Tibial nerve (tissue), 4 donors: ENCODE measurements at regions not wholly inside any gene's neighbourhood (a gene's known extent, or its start where the extent isn't known, plus 50 kb on each side); places are given as distances from the start of the nearest gene placed in this dataset.

ENCODE experiments used
- EP300 ChIP-seq, 2 donors: sonication (generic); formaldehyde crosslinking; IDR thresholded peaks; one replicate each; pipeline ENCODE4 v1.6.1; 2017; ENCODE audit warnings: antibody characterized with exemption in 2 of 2, mild to moderate bottlenecking in 1 of 2
- POLR2A ChIP-seq, 2 donors: fragments of 450-650 bp; IDR thresholded peaks; one replicate each; pipeline ENCODE4 v1.6.1; 2017; ENCODE audit warnings: antibody characterized with exemption in 2 of 2, mild to moderate bottlenecking in 2 of 2, moderate library complexity in 2 of 2
- TF ChIP-seq, protein P1 (sequence below), 5 experiments: fragments of 200-600 bp in 3 of 5; fragments of 450-650 bp in 2 of 5; sonication (generic) in 3 of 5; IDR thresholded peaks; one replicate each; pipeline ENCODE4 v1.5.1; 2016 to 2019; ENCODE audit warnings: antibody characterized with exemption in 5 of 5, mild to moderate bottlenecking in 3 of 5, moderate library complexity in 2 of 5

- no peak for TF ChIP-seq POLR2A (IDR thresholded peaks at IDR 0.05)
- TF ChIP-seq, protein P1, sequence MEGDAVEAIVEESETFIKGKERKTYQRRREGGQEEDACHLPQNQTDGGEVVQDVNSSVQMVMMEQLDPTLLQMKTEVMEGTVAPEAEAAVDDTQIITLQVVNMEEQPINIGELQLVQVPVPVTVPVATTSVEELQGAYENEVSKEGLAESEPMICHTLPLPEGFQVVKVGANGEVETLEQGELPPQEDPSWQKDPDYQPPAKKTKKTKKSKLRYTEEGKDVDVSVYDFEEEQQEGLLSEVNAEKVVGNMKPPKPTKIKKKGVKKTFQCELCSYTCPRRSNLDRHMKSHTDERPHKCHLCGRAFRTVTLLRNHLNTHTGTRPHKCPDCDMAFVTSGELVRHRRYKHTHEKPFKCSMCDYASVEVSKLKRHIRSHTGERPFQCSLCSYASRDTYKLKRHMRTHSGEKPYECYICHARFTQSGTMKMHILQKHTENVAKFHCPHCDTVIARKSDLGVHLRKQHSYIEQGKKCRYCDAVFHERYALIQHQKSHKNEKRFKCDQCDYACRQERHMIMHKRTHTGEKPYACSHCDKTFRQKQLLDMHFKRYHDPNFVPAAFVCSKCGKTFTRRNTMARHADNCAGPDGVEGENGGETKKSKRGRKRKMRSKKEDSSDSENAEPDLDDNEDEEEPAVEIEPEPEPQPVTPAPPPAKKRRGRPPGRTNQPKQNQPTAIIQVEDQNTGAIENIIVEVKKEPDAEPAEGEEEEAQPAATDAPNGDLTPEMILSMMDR (IDR thresholded peaks at IDR 0.05), result no peak
- TF ChIP-seq EP300 (IDR thresholded peaks at IDR 0.05), result no peak
Observed at GRCh38 chr7:41415051-41415450, 287.8 kb downstream of the INHBA start.
